Activated CD4-positive, alpha-beta T cell treated with anti-CD3 and anti-CD28 coated beads, Interleukin-2, amount 10 ng/mL, durations not matched to agents 7 days and 5 days (primary cell): ENCODE measurements at regions not wholly inside any gene's neighbourhood (a gene's known extent, or its start where the extent isn't known, plus 50 kb on each side); places are given as distances from the start of the nearest gene placed in this dataset.

ENCODE experiments used
- CTCF ChIA-PET: fragments of 350-600 bp; sonication (Branson Sonifier 250); formaldehyde crosslinking; loops from one replicate; lab custom pipeline; 2021; ENCODE audit warnings: antibody characterized with exemption; lab: Charles Lee
- POLR2A ChIA-PET: fragments of 350-600 bp; sonication (Branson Sonifier 250); formaldehyde crosslinking; loops from one replicate; lab custom pipeline; 2021; ENCODE audit warnings: antibody characterized with exemption; lab: Charles Lee
- DNase-seq: peaks from one replicate; pipeline ENCODE4 v3.0.0-alpha.2; 2020
- H3K27ac Mint-ChIP-seq: one replicate; pipeline ENCODE4 v1.8.0; 2021; ENCODE audit warnings: mild to moderate bottlenecking, moderate library complexity, mixed read lengths
- H3K27me3 Mint-ChIP-seq: one replicate; pipeline ENCODE4 v1.8.0; 2021; ENCODE audit warnings: mixed read lengths
- H3K36me3 Mint-ChIP-seq: one replicate; pipeline ENCODE4 v1.8.0; 2021; ENCODE audit warnings: low read depth, mixed read lengths
- H3K4me1 Mint-ChIP-seq: one replicate; pipeline ENCODE4 v1.8.0; 2021; ENCODE audit warnings: mixed read lengths
- H3K4me3 Mint-ChIP-seq: one replicate; pipeline ENCODE4 v1.8.0; 2021; ENCODE audit warnings: mild to moderate bottlenecking, moderate library complexity, mixed read lengths
- H3K9me3 Mint-ChIP-seq: one replicate; pipeline ENCODE4 v1.8.0; 2021; ENCODE audit warnings: mixed read lengths

DNA sequence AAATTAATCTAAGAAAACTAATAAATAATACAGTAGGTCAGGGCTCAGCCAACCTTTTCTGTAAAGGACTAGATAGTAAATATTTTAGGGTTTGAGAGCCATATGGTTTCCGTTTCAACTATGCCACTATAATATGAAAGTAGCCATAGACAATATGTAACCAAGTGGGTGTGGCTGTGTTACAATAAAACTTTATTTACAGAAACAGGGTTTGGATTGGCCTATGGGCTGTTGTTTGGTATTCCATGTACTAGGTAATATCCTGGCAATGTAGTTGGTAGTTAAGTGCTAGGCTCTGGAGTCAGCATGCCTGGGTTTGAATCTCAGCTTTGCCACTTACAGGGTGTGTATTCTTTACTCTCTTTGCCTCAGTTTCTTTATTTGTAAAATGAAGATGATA, 156.5 kb upstream of the RPH3A start:
- H3K9me3 Mint-ChIP-seq = no peaks in the 10 kb centered on the region
- no peaks in the 10 kb centered on the region for H3K4me1 Mint-ChIP-seq
- no peaks in the 10 kb centered on the region for H3K36me3 Mint-ChIP-seq
- POLR2A ChIA-PET = no interaction called here
- CTCF ChIA-PET = no interaction called here
- no peak overlapping the region for H3K4me3 Mint-ChIP-seq
- H3K27me3 Mint-ChIP-seq = peaks cover 2% of the 10 kb centered on the region
- no peak for DNase-seq
- no peak overlapping the region for H3K27ac Mint-ChIP-seq

DNA sequence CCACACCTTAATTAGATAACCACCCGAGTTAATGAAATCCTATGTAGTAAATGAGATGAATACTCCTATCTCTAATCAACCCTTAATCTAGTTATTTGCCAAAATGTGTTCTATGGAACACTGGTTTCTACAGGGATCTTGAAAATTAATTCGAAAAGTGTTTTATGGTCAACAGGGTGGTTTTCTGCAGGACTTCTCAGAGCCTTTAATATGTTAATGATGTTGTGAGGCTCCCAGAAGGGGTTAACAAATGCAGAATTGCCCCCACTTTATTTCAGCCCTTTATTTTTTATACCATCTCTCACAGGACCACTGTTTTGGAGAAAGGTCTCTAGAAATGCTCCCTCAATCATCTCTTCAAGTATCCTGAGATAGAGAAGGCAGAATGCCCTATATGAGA, 153.1 kb upstream of the RPH3A start:
- no peak overlapping the region for H3K4me3 Mint-ChIP-seq
- no peak for DNase-seq
- POLR2A ChIA-PET = no interaction called here
- peaks cover 9% of the 10 kb centered on the region for H3K27me3 Mint-ChIP-seq
- H3K9me3 Mint-ChIP-seq = no peaks in the 10 kb centered on the region
- no peak overlapping the region for H3K27ac Mint-ChIP-seq
- no peaks in the 10 kb centered on the region for H3K36me3 Mint-ChIP-seq
- CTCF ChIA-PET = no interaction called here
- no peaks in the 10 kb centered on the region for H3K4me1 Mint-ChIP-seq

- Mint-ChIP-seq H3K4me1 (no peaks in the 10 kb centered on the region), H3K27ac (no peak overlapping the region), H3K4me3 (no peak overlapping the region), H3K36me3 (no peaks in the 10 kb centered on the region), H3K27me3 (peaks cover 10% of the 10 kb centered on the region), H3K9me3 (no peaks in the 10 kb centered on the region)
- DNase-seq = no peak
- POLR2A ChIA-PET = no interaction called here
- CTCF ChIA-PET = no interaction called here
Measured at GRCh38 chr12:112645586-112645985, 146.0 kb upstream of the RPH3A start.

DNA sequence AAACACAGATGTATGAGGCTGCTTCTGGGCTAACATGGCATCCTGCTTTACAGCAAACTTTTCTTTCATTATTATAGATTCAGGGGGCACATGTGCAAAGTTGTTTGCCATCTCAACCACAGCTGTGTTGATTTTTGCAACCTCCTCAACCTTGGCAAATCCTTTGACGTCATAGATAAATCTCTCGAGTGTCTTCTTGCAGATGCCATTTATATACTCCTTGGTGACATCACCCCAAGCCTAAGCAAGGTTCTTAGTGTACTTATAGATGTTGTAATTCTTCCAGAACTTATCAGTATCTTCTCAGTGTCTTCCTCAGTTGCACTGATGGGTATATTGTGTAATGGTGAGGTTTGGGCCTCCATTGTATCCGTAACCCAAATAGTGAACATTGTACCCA, 135.4 kb upstream of the RPH3A start:
- H3K9me3 Mint-ChIP-seq = no peaks in the 10 kb centered on the region
- no peaks in the 10 kb centered on the region for H3K27me3 Mint-ChIP-seq
- H3K4me1 Mint-ChIP-seq = no peaks in the 10 kb centered on the region
- H3K4me3 Mint-ChIP-seq = no peak overlapping the region
- DNase-seq = no peak
- no peak overlapping the region for H3K27ac Mint-ChIP-seq
- no peaks in the 10 kb centered on the region for H3K36me3 Mint-ChIP-seq
- ChIA-PET CTCF (no interaction called here), POLR2A (no interaction called here)

DNA sequence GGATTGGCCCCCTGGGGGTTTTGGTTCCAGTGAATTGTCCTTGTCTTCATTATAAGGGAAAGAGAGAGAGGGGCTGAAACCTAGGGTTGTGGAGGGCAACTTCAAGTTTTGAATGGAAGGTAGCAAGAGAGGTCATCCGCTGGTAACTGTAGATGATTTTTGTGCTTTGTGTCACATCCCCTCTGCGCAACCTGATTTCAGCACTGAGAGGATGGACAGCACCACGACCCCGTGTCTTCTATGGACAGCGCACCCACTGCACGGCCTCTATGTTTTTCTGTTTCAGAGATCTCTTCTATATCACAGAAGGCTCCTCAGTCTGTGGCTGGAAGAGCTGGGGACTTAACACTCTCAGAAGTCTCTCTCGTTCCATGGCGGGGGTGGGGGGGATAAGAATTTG, 127.0 kb upstream of the RPH3A start:
- Mint-ChIP-seq H3K36me3 (no peaks in the 10 kb centered on the region), H3K27ac (no peak overlapping the region), H3K4me1 (no peaks in the 10 kb centered on the region), H3K27me3 (peaks cover 2% of the 10 kb centered on the region), H3K9me3 (no peaks in the 10 kb centered on the region), H3K4me3 (no peak overlapping the region)
- ChIA-PET POLR2A (no interaction called here), CTCF (no interaction called here)
- DNase-seq = no peak

GRCh38 chr12:112665958-112666357, 125.6 kb upstream of the RPH3A start:
- no peak overlapping the region for H3K4me3 Mint-ChIP-seq
- POLR2A ChIA-PET = no interaction called here
- peaks cover 5% of the 10 kb centered on the region for H3K27me3 Mint-ChIP-seq
- H3K4me1 Mint-ChIP-seq = no peaks in the 10 kb centered on the region
- no peaks in the 10 kb centered on the region for H3K36me3 Mint-ChIP-seq
- no peaks in the 10 kb centered on the region for H3K9me3 Mint-ChIP-seq
- CTCF ChIA-PET = no interaction called here
- no peak overlapping the region for H3K27ac Mint-ChIP-seq
- no peak for DNase-seq

DNA sequence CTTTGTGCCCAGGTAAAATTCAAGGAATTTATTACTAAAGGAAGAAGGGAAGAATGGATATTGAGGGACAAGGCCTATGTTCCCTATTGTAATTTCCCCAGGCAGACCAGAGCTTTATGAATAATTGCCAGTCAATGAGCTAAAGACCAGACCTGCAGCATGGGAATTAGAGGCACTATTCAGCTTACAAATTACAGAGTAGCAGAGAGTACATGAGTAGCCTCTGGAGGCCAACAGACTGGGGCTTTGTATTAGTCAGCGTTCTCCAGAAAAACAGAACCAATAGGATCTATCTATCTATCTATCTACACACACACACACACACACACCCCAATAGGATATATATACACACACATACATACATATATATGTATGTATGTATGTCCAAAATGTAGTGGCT, 120.0 kb upstream of the RPH3A start:
- Mint-ChIP-seq H3K27ac (no peak overlapping the region), H3K9me3 (no peaks in the 10 kb centered on the region), H3K4me1 (no peaks in the 10 kb centered on the region), H3K36me3 (no peaks in the 10 kb centered on the region), H3K27me3 (peaks cover 18% of the 10 kb centered on the region), H3K4me3 (no peak overlapping the region)
- POLR2A ChIA-PET = no interaction called here
- CTCF ChIA-PET = no interaction called here
- no peak for DNase-seq

GRCh38 chr12:112674539-112674938, 117.0 kb upstream of the RPH3A start:
- Mint-ChIP-seq H3K27me3 (peaks cover 20% of the 10 kb centered on the region), H3K27ac (no peak overlapping the region), H3K4me1 (no peaks in the 10 kb centered on the region), H3K36me3 (no peaks in the 10 kb centered on the region), H3K4me3 (no peak overlapping the region), H3K9me3 (no peaks in the 10 kb centered on the region)
- ChIA-PET POLR2A (no interaction called here), CTCF (no interaction called here)
- DNase-seq = no peak

- H3K36me3 Mint-ChIP-seq = no peaks in the 10 kb centered on the region
- no peaks in the 10 kb centered on the region for H3K9me3 Mint-ChIP-seq
- POLR2A ChIA-PET = no interaction called here
- no peak overlapping the region for H3K27ac Mint-ChIP-seq
- no peak for DNase-seq
- no peak overlapping the region for H3K4me3 Mint-ChIP-seq
- peaks cover 26% of the 10 kb centered on the region for H3K27me3 Mint-ChIP-seq
- H3K4me1 Mint-ChIP-seq = no peaks in the 10 kb centered on the region
- CTCF ChIA-PET = no interaction called here
Measured at GRCh38 chr12:112676507-112676906, 115.0 kb upstream of the RPH3A start.

DNA sequence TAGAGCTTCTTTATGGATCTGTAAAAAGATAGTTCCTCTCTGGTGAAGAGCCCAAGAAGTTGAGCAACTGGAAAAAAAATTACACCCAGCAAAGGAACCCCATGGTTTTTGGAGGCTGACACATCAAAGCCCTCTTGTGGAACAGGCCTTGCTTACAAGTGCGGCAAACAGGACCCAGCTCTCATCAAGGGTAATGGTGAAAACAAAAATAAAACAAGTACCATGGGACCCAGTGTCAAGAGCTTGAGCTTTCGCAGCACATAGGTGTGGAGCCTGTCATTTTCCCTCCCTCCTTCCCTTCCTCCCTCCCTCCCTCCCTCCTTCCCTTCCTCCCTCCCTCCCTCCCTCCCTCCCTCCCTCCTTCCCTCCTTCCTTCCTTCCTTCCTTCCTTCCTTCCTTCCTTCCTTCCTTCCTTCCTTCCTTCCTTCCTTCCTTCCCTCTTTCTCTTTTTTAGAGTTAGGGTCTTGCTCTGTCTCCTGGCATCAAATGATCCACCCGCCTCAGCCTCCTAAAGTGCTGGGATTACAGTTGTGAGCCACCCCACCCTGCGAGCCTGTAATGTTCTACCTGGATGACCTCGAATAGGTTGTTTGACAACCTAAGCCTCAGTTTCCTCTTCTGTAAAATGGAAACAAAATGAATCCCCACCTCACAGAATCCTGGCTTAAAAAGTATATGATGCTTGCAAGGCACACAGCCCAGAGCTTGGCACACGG, 114.3 kb upstream of the RPH3A start:
- ChIA-PET CTCF (no interaction called here), POLR2A (no interaction called here)
- H3K4me3 Mint-ChIP-seq = no peak overlapping the region
- no peak overlapping the region for H3K27ac Mint-ChIP-seq
- no peaks in the 10 kb centered on the region for H3K9me3 Mint-ChIP-seq
- DNase-seq = no peak
- no peaks in the 10 kb centered on the region for H3K36me3 Mint-ChIP-seq
- no peaks in the 10 kb centered on the region for H3K4me1 Mint-ChIP-seq
- H3K27me3 Mint-ChIP-seq = peaks cover 29% of the 10 kb centered on the region

GRCh38 chr12:112680993-112681392, 110.6 kb upstream of the RPH3A start:
- POLR2A ChIA-PET = no interaction called here
- H3K4me1 Mint-ChIP-seq = no peaks in the 10 kb centered on the region
- H3K27me3 Mint-ChIP-seq = peaks cover 21% of the 10 kb centered on the region
- DNase-seq = no peak
- H3K9me3 Mint-ChIP-seq = no peaks in the 10 kb centered on the region
- no peaks in the 10 kb centered on the region for H3K36me3 Mint-ChIP-seq
- CTCF ChIA-PET = no interaction called here
- no peak overlapping the region for H3K4me3 Mint-ChIP-seq
- no peak overlapping the region for H3K27ac Mint-ChIP-seq

DNA sequence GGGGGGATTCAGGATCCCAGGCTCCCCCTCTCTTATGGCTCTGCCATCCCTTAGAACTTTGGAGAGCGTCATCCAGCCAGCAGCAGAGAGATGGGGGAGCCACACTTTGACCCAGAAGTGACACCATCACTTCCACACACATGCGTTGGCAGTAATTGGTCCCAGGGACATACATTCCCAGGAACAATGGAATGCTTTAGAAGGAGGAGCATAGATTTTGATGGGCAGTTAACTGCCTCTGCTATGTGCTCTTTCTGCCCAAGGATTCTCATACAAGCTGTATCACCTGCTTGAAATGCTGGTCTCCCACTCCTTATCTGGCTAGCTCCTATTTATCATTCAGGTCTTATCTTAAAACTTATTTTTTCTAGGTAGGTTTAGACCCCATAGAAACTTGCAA, 109.0 kb upstream of the RPH3A start:
- H3K4me1 Mint-ChIP-seq = no peaks in the 10 kb centered on the region
- no peaks in the 10 kb centered on the region for H3K9me3 Mint-ChIP-seq
- no peaks in the 10 kb centered on the region for H3K36me3 Mint-ChIP-seq
- no peak for DNase-seq
- H3K27ac Mint-ChIP-seq = no peak overlapping the region
- H3K27me3 Mint-ChIP-seq = peaks cover 20% of the 10 kb centered on the region
- ChIA-PET POLR2A (no interaction called here), CTCF (no interaction called here)
- no peak overlapping the region for H3K4me3 Mint-ChIP-seq

GRCh38 chr12:112684742-112685141, 106.8 kb upstream of the RPH3A start:
- ChIA-PET CTCF (no interaction called here), POLR2A (no interaction called here)
- H3K4me1 Mint-ChIP-seq = no peaks in the 10 kb centered on the region
- no peaks in the 10 kb centered on the region for H3K9me3 Mint-ChIP-seq
- H3K4me3 Mint-ChIP-seq = no peak overlapping the region
- no peak overlapping the region for H3K27ac Mint-ChIP-seq
- peaks cover 23% of the 10 kb centered on the region for H3K27me3 Mint-ChIP-seq
- no peak for DNase-seq
- H3K36me3 Mint-ChIP-seq = no peaks in the 10 kb centered on the region

- CTCF ChIA-PET = no interaction called here
- H3K27me3 Mint-ChIP-seq = peaks cover 20% of the 10 kb centered on the region
Measured at GRCh38 chr12:112685321-112685720, 106.2 kb upstream of the RPH3A start.

More at GRCh38 chr12:112685321-112685720, 106.2 kb upstream of the RPH3A start:
- Mint-ChIP-seq H3K4me1 (no peaks in the 10 kb centered on the region), H3K27ac (no peak overlapping the region), H3K9me3 (no peaks in the 10 kb centered on the region), H3K36me3 (no peaks in the 10 kb centered on the region), H3K4me3 (no peak overlapping the region)
- POLR2A ChIA-PET = no interaction called here
- no peak for DNase-seq
